K562 (cell line): ENCODE measurements at regions not wholly inside any gene's neighbourhood (a gene's known extent, or its start where the extent isn't known, plus 50 kb on each side); places are given as distances from the start of the nearest gene placed in this dataset.
A peak's percentile ranks its signal among the peaks of the same experiment; 100 is the strongest.

Experiments
- ATAC-seq: fragments of 200-7000 bp; cut with Tn5 transposase; 3 replicates; pipeline ENCODE4 v1.9.1; 2020; ENCODE audit warnings: moderate library complexity
- BruUV-seq: library from RNA; stranded (reverse); fragments of 400-500 nt; replicated peaks from 2 replicates; lab custom pipeline; 2021; lab: Mats Ljungman, UMichigan
- CTCF ChIA-PET: fragments of 300-600 bp; formaldehyde crosslinking; extraction: SDS; loops from one replicate; lab custom pipeline; 2021; ENCODE audit warnings: low intra/inter-chr PET ratio; lab: Yijun Ruan, JAX
- POLR2A ChIA-PET: fragments of 300-600, 350-650 bp; sonication (Branson Sonifier 250); formaldehyde crosslinking; extraction: SDS; loops from one replicate; lab custom pipeline; 2021; ENCODE audit warnings: antibody characterized with exemption, inconsistent platforms; lab: Yijun Ruan, JAX
- DNase-seq, 4 experiments: peaks; one replicate each; pipeline versions ENCODE4 v3.0.0 to v3.0.0-alpha.2; 2011 to 2018; ENCODE audit warnings: low spot score in 3 of 4, mixed read lengths in 3 of 4; ENCODE audit errors: extremely low read depth in 1 of 4
- FAIRE-seq: peaks from 2 replicates; lab custom pipeline; 2011; peaks lifted over from hg19 to GRCh38; lab: Jason Lieb, UNC
- H2AFZ ChIP-seq: 2 replicates; pipeline ENCODE4 v1.6.0; 2011; ENCODE audit warnings: low read depth, low read length, control low read depth, inconsistent platforms
- H3K27ac ChIP-seq: fragments of 200-600 bp; 3 replicates; pipeline ENCODE4 v1.8.0; 2011; ENCODE audit warnings: low read depth, mild to moderate bottlenecking, control low read depth, inconsistent platforms, low read length, moderate library complexity, mixed read lengths; ENCODE audit errors: extremely low read depth
- H3K27me3 ChIP-seq, 2 experiments: fragments of 300-600 bp in 1 of 2; 2 replicates in 1 of 2; 3 replicates in 1 of 2; pipeline versions ENCODE4 v1.6.0 to v1.8.0; 2011; ENCODE audit warnings: inconsistent platforms in 2 of 2, low read length in 2 of 2, mild to moderate bottlenecking in 1 of 2, mixed read lengths in 1 of 2, moderate library complexity in 1 of 2; ENCODE audit not compliant: control insufficient read depth in 2 of 2, insufficient read depth in 2 of 2
- H3K36me3 ChIP-seq: fragments of 300-600 bp; 3 replicates; pipeline ENCODE4 v1.8.0; 2011; ENCODE audit warnings: mild to moderate bottlenecking, low read length, inconsistent platforms; ENCODE audit not compliant: control insufficient read depth, insufficient read depth
- H3K4me1 ChIP-seq, 2 experiments: fragments of 200-600 bp in 1 of 2; replicated peaks in 1 of 2; 2 replicates in 1 of 2; 3 replicates in 1 of 2; pipeline versions ENCODE4 v1.5.1 to v1.8.0; 2011; ENCODE audit warnings: inconsistent platforms in 2 of 2, low read length in 2 of 2, mild to moderate bottlenecking in 1 of 2, mixed read lengths in 1 of 2, moderate library complexity in 1 of 2; ENCODE audit not compliant: control insufficient read depth in 2 of 2, insufficient read depth in 2 of 2
- H3K4me2 ChIP-seq: 2 replicates; pipeline ENCODE4 v1.6.1; 2011; ENCODE audit warnings: low read length, control low read depth, inconsistent platforms, mixed read lengths; ENCODE audit not compliant: insufficient read depth
- H3K4me3 ChIP-seq: fragments of 200-600 bp; sonication (generic), shearing (Covaris generic); 2 replicates; pipeline ENCODE4 v1.5.1; 2016; ENCODE audit warnings: control low read depth, inconsistent platforms
- H3K79me2 ChIP-seq: fragments of 200-600 bp; 3 replicates; pipeline ENCODE4 v1.8.0; 2011; ENCODE audit warnings: low read length, inconsistent platforms; ENCODE audit not compliant: control insufficient read depth, insufficient read depth
- H3K9ac ChIP-seq, 2 experiments: 2 replicates each; pipeline versions ENCODE4 v1.6.0 to v1.6.1; 2011; ENCODE audit warnings: low read depth in 2 of 2, low read length in 2 of 2, control low read depth in 1 of 2, inconsistent platforms in 1 of 2, mild to moderate bottlenecking in 1 of 2, mixed read lengths in 1 of 2; ENCODE audit not compliant: insufficient read depth in 1 of 2
- H3K9me1 ChIP-seq: one replicate; pipeline ENCODE4 v1.6.0; 2011; ENCODE audit warnings: inconsistent platforms, mild to moderate bottlenecking, low read length, moderate library complexity; ENCODE audit not compliant: control insufficient read depth, insufficient read depth
- H3K9me3 ChIP-seq: replicated peaks from 2 replicates; pipeline ENCODE4 v1.5.1; 2011; ENCODE audit warnings: low read depth, low read length, inconsistent platforms; ENCODE audit not compliant: control insufficient read depth, insufficient read depth
- H4K20me1 ChIP-seq: replicated peaks from 2 replicates; pipeline ENCODE4 v1.6.1; 2011; ENCODE audit warnings: low read length, inconsistent platforms, mixed read lengths; ENCODE audit not compliant: control insufficient read depth, insufficient read depth
- ASH1L ChIP-seq: fragments of 450-650 bp; IDR thresholded peaks from 2 replicates; pipeline ENCODE4 v1.6.1; 2018; ENCODE audit warnings: borderline replicate concordance, mild to moderate bottlenecking, low read depth; ENCODE audit not compliant: partially characterized antibody
- CEBPG ChIP-seq, 3 experiments: fragments of 200-800 bp in 1 of 3; sonication (Bioruptor generic) in 1 of 3; sonication (generic) in 1 of 3; formaldehyde crosslinking in 1 of 3; IDR thresholded peaks in 2 of 3; conservative IDR thresholded peaks in 1 of 3; 2 replicates each; pipeline versions ENCODE4 v1.6.1 to v1.8.0; 2016 to 2022; ENCODE audit warnings: missing compliant biosample characterization in 2 of 3, missing genetic modification characterization in 2 of 3, mild to moderate bottlenecking in 1 of 3, missing genetic modification reagents in 1 of 3
- JUND ChIP-seq, 2 experiments: IDR thresholded peaks; 2 replicates in 1 of 2; 3 replicates in 1 of 2; pipeline ENCODE4 v1.6.1; 2011; ENCODE audit warnings: borderline replicate concordance in 2 of 2, low read depth in 2 of 2, low read length in 2 of 2, improper control_type of control experiment in 1 of 2, missing biosample characterization in 1 of 2, missing genetic modification characterization in 1 of 2, missing genetic modification reagents in 1 of 2
- MIER1 ChIP-seq: fragments of 450-650 bp; IDR thresholded peaks from 2 replicates; pipeline ENCODE4 v1.6.1; 2016; ENCODE audit warnings: antibody characterized with exemption, mild to moderate bottlenecking, low read depth
- MTF1 ChIP-seq: fragments of 250-450 bp; sonication (Bioruptor Pico); IDR thresholded peaks from 2 replicates; pipeline ENCODE4 v1.9.0; 2021; ENCODE audit warnings: moderate library complexity, mild to moderate bottlenecking, inconsistent platforms, borderline replicate concordance
- NFATC3 ChIP-seq: fragments of 450-650 bp; IDR thresholded peaks from 2 replicates; pipeline ENCODE4 v1.6.1; 2017; ENCODE audit warnings: mild to moderate bottlenecking
- ZNF133 ChIP-seq: fragments of 250-450 bp; sonication (Bioruptor Pico); IDR thresholded peaks from 2 replicates; pipeline ENCODE4 v1.4.0; 2020; ENCODE audit warnings: mild to moderate bottlenecking
- ZNF280B ChIP-seq: fragments of 250-450 bp; sonication (Bioruptor Pico); IDR thresholded peaks from 2 replicates; pipeline ENCODE4 v1.5.1; 2021; ENCODE audit warnings: mild to moderate bottlenecking
- WGBS: fragments of 100-300 bp; shearing (Covaris generic); methylation state at CpG from one replicate; pipeline ENCODE4 v1.1.6; 2016; ENCODE audit warnings: low coverage, mixed read lengths; ENCODE audit not compliant: insufficient coverage; ENCODE audit errors: missing lambda C conversion rate; 5-methylcytosine and 5-hydroxymethylcytosine counted together
- in situ Hi-C: fragments of 300-500 bp; cut with MboI; formaldehyde crosslinking; loops from 4 replicates; pipeline ENCODE4 v1.15.0; 2018; ENCODE audit warnings: inconsistent platforms, mixed read lengths
- intact Hi-C: fragments of 100-400 bp; cut with micrococcal nuclease; formaldehyde crosslinking; loops from 2 replicates; pipeline ENCODE4 v1.14.2; 2022

GRCh38 chr6:146997062-146997461 is 207.2 kb upstream of the STXBP5 start (continued):
- peak; percentile 78 for TF ChIP-seq JUND (IDR thresholded peaks at IDR 0.05; ENCODE audit: borderline replicate concordance, low read depth, low read length)
- no peak for TF ChIP-seq JUND (tag; IDR thresholded peaks at IDR 0.05; ENCODE audit: borderline replicate concordance, low read depth, low read length)

GRCh38 chr6:146999766-147000165 is 204.5 kb upstream of the STXBP5 start:
- BruUV-seq = no TSS peak
- H4K20me1 ChIP-seq = no peaks in the 10 kb centered on the region
- POLR2A ChIA-PET = interaction anchor here (0.9 kb wide), 1 partner anchor 14 kb away, joined by 3 read pairs; no protein-coding TSS in a partner anchor
- H3K27ac ChIP-seq = peak overlapping the region; percentile 30; the same call in 1 of the 3 replicates
- no peaks in the 10 kb centered on the region for H3K36me3 ChIP-seq
- H2AFZ ChIP-seq = peak overlapping the region; percentile 85
- H3K4me2 ChIP-seq = no peak overlapping the region
- 83% methylated on average over 5 of the region's 5 CpGs for WGBS
- H3K9me3 ChIP-seq = no peaks in the 10 kb centered on the region
- no peak overlapping the region for H3K4me3 ChIP-seq
- H3K27me3 ChIP-seq = no peaks in the 10 kb centered on the region
- intact Hi-C loops = loop anchor here (5.0 kb wide), 2 partner anchors 97 to 142 kb away; no protein-coding TSS in a partner anchor
- peaks cover 0 to 18% of the 10 kb centered on the region in 2 experiments; a peak in 2 of 5 replicates for H3K4me1 ChIP-seq
- DNase-seq (no peak), FAIRE-seq (no peak), ATAC-seq (peak; percentile 77)
- no peak overlapping the region for H3K9ac ChIP-seq
- TF ChIP-seq ZNF280B (no peak), NFATC3 (no peak), ASH1L (no peak), MIER1 (no peak), MTF1 (CRISPR knock-in tag) (no peak), CEBPG (CRISPR knock-in tag; IDR thresholded peaks at IDR 0.05) (no peak), CEBPG (tag; conservative IDR thresholded peaks at IDR 0.05 in 1 of 2, IDR thresholded peaks at IDR 0.05 in 1 of 2) (no peak), ZNF133 (no peak)
- CTCF ChIA-PET = no interaction called here
- in situ Hi-C loops = no loop called here
- H3K9me1 ChIP-seq = no peaks in the 10 kb centered on the region
- H3K79me2 ChIP-seq = no peaks in the 10 kb centered on the region
